ENCODE measurements at regions not wholly inside any gene's neighbourhood (a gene's known extent, or its start where the extent isn't known, plus 50 kb on each side); places are given as distances from the start of the nearest gene placed in this dataset.
"Not testable (repeated sequence)": the region's sequence is repeated elsewhere in the genome, so short reads cannot be mapped to it uniquely, and the experiment has no call there.

DNA sequence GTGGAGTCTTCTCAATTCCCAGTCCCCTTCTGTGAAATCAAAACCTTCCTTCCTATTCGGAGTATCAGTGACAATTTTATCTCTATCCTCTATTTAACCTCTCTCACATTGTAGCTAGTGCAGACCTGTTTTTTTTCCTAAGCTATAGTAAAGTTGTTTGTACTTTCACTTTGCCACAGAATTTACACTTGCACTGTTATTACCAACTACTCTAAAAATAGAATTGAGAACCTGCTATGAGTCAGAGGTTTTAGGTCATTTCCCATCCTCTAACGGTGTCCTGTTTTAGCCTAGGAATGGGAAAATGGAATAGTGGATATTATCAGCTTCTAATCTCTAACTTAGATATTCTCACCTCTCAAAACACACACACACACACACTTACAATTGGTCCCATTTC is 862.7 kb downstream of the NCAM2 start:
- DNase-seq = no peak

DNA sequence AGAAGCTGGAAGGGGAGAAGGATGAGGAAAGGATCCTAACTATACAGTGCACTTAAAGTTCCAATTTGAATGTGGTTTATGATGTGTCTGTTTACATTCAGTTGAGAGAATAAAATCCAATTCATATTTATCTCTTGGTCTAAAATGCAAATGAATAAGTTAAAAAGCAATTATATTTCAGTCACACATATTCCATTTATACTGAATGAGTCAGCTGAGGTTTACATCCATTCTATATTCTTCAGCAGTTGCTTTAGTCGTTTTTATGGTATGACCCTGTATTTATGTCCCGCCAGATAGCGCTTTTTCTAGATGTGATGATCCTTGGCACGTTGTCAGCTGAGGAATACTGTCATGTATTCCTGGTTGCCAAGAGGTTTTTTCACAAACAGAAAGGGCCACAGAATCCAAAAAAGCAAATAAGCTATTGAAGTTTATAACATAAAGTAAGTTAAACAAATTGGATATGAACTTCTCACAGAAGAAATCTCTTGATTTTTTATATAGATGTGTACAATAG is 866.2 kb downstream of the NCAM2 start:
- no peak for DNase-seq

DNA sequence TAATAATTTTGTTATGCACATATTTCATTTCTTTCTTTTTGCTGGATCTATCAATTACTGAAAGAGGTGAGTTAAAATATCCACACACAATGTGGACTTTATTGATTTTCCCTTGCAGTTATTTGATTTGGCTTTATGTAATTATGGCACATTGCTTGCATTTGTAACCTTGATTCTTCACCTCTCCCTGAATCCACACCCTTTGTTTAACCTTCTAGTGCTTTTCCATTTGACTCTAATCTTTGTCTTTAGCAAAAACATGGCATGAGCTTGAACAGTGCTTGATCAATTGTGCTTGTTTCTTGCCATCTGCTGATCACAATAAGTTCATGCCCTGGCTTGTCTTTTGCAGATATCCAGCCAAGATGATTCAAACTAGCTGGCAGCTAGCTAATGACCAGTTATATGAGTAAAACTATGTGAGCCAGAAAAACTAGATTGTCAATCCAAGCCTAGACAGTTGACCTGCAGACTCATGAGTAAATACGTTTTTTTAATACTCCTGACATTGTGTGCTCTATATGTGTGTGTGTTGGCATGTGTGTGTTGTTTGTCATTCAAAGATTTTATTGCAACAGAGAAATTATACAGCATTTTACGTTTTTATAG is 899.2 kb downstream of the NCAM2 start:
- DNase-seq = no peak

DNA sequence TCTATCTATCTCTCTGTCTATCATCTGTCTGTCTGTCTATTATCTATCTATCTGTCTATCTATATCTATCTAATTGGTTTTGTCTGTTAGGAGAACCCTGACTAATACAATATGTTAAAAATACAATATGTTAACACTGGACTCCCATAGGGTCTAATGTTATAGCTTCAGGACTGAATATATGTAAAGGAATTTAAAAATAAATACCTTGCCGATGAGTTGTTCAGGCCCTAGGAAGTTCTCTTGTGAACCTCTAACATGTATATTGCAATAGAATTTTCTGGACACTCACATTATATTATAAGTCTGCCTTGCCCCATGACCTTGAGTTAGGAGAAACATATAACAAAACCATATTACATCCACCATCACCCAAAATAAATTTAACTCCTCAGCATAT is 900.6 kb downstream of the NCAM2 start:
- DNase-seq = no peak

DNA sequence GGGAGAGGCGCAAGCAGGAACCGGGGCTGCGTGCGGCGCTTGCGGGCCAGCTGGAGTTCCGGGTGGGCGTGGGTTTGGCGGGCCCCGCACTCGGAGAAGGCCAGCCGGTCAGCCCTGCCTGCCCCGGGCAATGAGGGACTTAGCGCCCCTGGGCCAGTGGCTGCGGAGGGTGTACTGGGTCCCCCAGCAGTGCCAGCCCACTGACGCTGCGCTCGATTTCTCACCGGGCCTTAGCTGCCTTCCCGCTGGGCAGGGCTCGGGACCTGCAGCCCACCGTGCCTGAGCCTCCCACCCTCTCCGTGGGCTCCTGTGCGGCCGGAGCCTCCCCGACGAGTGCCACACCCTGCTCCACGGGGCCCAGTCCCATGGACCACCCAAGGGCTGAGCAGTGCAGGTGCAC is 904.2 kb downstream of the NCAM2 start:
- DNase-seq = not testable (repeated sequence)

DNA sequence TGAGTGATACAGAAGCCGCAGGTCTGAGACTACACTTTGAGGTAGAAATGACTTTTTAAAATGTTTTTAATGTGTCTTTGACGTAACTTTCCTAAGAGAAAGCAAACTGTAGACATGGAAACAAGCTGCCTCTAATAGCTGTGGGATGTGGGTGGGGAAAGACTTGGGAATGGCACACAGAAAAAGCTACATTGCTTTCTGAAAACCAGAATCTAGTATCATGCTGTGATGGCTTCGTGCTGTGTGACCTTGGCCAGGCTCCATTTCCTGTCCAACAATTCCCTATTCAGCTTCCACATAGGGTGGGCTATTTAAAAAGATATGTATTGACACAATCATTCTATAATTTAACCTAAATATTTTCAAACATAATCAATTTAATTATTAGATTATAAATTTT is 909.1 kb downstream of the NCAM2 start:
- DNase-seq = no peak

DNA sequence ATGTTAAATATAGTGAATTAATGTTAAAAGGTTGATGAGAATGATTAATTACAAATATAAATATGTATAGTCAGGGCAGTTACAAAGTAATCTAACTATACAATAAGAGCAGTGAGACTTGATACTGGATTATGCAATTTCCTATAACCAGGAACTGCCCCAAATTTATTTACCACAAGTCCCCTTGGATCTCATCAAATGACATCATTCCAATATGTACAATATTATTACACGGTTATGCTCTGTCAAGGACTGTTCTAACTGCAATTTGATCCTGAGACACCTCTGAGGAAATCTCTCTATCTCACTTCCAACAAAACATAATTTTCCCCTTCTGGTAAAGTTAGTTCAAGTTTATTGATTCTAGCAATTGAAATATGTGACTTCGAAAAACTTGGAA is 917.6 kb downstream of the NCAM2 start:
- DNase-seq = no peak

DNA sequence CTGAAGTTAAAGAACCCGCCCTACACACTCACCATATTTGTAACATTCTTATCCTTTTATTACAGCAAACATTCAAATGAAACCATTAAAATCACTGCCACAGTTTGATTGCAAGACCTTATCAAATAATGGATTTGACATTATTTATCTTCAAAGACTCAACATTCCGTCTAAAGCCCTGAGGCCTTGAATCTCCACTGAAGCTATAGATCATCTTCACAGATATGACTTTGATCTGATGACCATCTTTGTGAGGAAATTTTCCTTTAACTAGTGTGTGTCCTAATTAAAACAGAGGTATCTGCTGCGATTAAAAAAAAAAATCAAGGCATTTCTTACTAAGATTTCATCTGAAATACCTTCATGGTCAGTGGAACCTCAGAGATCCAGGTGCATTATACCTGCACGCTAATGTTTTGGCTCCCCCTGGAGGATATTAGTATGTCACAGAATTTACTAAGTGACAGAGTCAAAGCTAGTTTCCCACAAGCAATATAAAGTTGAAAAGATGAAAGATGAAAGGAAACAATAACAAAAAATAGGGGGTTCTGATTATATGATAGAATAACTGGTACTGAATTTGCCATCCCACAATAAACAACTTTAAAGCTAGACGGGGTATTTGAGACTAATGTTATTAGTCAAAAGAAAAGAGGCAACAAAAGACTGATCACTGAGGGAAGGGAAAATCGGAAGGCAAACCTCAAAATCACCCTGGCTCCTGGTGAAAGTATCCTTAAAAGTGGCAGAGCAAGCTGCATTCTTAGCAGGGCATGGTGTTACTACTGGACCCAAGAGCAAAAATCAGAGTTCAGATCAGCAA is 923.4 kb downstream of the NCAM2 start:
- DNase-seq = no peak

DNA sequence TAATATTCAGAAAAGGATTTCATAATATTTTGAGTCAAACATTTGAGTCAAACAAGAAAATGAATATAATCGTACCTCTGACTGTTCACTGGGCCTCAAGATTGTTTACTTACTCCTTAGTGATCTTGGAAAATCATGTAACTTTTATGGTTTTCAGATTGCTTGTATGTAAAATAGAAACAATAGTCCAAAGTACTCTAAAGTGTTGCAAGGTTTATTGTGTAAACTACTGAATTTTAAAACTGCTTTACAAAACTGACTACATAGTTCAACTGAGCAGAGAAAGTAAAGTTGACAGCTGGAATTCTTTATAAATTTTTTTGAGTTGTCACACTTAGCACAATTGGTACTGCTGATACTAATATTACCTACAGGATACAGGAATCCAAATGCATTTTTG is 931.0 kb downstream of the NCAM2 start:
- no peak for DNase-seq

DNA sequence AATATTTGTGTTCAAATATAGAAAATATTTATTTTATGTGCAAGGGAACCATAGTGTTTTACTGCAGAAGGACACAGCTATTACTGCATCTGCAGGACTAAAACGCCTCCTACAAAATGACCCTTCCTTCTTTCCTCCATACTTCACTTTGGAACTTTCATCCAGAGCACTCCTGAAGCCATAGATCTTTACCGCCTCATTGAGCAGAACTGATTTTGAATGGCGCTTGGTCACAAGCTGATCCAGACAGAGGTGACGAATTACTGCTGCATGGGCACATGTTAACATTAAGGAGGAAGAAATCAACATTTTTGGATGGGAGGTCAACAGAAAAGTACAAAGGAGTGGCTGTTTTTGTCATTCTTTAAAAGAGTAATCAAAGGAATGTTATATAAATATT is 931.6 kb downstream of the NCAM2 start:
- DNase-seq = no peak

DNA sequence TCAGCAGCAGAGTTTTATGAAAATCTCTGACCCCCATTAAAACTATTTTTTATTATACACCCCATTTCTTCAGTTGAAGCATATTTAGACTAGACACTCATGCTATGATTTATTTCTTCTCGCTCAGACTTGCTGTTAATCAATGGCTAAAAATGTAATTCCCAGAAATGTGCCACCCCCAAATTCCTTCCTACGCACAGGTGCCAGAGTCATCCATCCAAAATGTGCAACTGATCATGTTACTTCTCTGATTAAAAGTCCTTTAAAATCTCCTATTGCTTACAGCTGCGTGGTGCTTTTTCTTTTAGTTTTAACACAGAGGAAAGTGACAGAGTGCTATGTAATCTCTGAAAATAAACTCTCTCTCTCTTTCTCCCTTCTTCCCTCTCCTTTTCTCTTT is 954.4 kb downstream of the NCAM2 start:
- no peak for DNase-seq

DNA sequence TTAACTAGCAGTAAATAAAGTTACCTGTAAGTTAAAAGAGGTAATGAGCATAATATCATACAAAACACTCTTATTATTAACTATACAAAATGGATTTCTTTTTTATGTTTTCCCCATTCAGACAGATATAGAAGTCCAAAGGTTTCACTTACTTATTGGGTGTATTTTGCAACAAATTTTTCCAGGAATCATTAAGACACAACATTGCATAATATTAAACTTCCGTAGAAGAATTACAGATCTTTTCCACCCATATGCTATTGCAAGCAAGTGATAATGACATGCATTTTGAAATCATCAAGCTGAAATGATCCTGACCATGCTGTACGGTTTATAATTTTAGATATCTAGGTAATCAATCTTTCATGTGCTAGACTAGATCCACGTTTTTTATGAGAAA is 957.0 kb downstream of the NCAM2 start:
- DNase-seq = no peak

DNA sequence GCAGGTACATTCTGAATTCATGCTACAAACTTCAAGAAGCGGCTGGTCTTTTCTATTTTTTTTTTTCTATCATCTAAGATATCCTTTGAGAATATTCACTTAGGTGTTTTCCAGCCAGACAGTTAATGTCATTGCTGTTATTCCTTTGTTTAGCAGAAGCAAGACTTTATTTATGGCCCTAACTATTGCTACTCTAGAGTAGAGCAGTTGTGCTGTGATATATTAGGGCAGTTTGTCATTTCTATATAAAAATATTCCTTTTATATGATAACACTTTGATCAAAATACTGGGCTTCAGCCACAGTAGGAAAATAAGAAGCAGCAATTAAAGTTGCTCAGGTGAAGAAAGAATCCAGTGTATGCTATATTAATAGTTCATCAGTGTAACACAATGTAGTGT is 959.3 kb downstream of the NCAM2 start:
- DNase-seq = no peak

DNA sequence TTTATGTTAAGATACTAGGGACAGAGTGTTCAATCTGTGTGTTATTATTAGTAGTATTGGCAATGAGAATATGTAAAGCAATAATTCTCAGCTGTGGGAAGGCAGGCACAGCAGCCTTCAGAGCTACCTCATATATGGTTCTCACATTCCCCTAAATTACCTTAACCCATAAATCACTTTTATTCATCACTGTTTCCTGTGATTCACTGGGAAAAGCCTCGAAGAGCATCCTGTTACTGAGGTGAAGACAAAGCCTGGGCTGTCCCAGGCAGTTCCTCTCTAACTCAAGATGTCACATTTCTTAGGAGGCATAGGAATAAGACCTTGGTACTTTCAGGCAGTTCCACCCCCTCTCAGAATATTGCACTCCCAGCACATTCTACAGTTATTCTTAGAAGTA is 965.7 kb downstream of the NCAM2 start:
- DNase-seq = no peak

DNA sequence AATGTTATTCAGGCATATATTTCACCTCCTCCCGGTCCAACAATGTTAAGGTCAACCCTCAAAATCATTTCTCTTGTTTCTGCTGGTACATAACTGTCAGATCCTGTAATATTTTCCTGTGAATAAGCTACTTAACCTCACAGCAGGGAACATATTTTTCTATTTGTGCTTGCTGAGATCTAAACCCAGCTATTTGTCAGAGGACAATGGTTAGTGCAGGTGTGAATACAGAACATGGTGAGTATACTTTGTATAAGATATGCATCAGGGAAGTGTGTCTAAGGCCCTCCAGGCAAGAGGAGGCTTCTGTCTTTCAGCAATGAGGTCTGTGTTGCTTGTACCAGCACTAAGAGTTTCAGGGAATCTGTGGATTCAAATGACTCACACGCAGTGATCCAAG is 970.6 kb downstream of the NCAM2 start:
- no peak for DNase-seq

DNA sequence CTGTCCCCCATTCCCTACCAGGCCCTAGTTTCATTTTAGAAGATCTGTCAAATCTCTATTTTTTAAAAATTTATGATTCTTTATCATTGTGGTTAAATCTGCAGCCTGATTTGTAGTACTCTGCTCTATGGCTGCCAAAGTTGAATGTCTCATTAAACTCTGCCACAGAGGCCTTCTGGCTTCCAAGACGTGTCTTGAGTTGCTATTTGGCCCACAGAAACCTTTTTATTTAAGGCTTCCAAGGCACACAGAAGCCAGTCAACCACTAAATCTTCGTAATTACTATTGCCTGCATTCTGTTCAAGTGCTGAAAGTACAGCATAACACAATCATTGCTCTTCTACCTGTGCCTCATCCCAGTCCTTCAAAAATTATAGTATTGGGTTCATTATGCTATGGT is 971.0 kb downstream of the NCAM2 start:
- no peak for DNase-seq

DNA sequence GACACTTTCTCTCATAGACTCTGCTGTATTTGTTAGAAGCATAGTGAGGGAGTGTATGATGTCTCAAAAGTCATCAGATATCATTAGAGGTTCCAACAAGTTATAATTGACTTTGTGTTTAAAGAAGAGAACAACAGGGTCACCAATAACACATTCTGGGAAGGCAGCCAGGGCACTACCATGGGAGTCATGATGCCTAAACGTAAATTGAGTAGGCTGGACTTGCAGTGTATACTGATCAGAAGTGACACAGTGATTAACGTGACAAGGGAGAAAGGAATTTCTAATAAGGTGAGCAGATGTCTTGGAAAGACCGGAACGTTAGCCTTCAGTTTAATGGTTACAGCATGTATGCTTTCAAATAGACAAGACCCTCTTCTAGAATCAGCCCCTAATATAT is 973.2 kb downstream of the NCAM2 start:
- no peak for DNase-seq

DNA sequence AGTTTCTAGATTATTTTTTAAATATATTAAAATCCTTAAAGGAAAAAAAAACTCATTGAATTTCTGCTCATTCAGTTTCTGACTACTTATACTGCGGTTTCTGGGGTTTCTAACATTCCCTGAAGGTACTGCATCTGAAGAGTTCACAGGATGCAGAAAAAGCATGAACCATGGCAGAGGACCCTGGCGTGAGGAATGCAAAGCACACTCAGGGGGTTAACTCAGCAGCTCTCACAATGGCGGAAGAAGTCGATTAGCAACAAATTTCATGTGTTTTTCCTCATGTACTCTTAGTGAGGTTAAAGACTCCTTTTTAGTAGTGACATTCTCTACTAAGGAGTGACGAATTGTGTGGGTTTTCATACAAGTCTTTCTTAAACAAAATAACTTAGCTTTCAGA is 975.6 kb downstream of the NCAM2 start:
- DNase-seq = no peak

DNA sequence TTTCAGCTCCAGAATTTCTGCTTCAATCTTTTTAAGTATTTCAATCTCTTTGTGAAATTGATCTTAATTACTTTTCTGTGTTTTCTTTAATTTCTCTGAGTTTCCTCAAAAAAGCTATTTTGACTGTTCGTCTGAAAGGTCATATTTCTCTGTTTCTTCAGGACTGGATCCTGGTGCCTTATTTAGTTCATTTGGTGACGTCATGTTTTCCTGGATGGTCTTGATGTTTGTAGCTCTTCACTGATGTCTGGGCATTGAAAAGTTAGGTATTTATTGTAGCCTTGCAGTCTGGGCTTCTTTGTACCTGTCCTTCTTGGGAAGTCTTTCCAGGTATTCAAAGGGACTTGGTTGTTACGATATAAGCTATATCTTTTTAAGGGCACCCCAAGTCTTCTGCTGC is 998.7 kb downstream of the NCAM2 start:
- DNase-seq = no peak

DNA sequence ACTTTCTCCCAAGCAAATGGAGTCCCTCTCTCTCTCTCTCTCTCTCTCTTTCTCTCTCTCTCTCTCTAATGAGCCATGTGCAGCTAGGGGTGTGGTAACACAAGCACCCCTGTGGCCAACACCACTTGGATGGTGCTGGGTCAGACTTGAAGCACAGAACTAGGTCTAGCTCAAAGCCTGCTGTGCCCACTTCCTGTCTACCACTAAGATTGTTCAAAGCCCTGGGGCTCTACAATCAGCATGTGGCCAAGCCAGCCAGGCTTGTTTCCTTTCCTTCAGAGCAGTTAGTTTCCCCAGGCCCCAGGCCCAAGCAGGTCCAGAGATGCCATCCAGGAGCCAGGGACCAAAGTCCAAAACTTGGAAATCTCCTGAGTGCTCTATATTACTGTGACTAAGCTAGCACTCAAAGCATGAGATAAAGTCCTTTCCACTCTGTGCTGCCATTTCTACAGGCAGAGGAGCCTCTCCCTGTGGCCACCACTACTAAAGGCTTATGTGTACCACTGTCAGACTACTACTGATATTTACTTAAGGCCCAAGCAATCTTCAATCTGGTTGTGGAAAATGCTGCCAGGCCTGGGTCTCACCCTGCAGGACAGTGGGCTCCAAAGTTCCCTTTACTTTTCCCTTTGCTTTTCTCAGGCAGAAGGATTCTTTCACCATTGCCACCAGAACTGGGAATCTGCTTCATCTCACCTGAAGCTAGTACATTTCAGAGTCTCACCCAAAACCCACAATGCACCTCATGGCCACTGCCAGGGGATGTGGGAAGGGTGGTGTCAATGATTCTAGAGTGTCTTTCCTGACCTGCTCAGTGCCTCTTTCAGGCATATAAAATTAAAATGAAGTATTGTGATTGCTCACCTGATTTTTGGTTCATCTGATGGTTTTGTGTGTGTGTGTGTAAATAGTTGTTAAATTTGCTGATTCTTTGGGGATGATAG is 999.5 kb downstream of the NCAM2 start:
- DNase-seq = no peak

DNA sequence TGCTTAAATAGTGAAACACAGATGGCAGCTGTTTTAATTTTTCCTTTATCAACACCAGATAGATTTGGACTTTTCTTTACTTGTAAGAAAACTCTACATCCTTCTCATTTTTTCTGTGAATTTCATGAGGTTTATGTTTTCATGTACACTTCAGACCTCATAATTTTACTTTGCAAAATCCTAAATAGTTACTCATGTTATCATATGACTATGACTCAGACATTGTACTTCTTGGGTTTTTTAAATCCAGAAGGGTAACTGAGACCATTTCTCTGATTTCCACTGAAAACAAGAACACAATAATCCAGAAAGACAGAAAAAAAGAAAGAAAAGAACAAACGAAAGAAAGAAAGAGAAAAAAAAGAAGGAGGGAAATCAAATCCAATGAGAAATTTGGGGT is 1021.6 kb downstream of the NCAM2 start:
- no peak for DNase-seq

DNA sequence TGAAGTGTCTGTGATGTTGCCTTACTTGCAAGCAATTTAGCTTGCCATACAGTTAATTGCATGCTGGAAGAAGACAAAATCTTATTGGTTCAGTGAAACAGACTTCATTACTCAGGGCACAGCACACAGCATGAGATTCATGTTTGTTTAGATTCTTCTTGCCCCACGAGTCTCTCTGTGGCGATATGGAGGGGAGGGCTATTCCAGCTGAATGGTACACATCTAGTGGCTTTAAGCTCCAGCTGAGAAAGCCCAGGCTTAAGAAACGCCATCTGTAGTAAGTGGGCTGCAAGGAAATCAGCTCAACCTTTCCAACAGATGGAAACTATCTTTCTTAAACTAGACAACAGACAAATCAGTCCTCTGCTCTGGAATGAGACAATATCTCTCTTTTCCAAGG is 1022.0 kb downstream of the NCAM2 start:
- DNase-seq = no peak

DNA sequence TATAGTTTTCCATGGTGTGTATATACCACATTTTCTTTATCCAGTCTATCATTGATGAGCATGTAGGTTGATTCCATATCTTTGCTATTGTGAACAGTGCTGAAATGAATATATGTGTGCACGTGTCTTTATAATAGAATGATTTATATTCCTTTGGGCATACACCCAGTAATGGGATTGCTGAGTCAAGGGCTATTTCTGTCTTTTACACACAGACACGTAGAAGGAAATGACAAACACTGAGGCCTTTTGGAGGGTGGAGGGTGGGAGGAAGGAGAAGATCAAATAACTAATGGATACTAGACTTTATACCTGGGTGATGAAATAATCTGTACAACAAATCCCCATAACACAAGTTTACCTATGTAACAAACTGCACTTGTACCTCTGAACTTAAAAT is 1025.7 kb downstream of the NCAM2 start:
- not testable (repeated sequence) for DNase-seq

DNA sequence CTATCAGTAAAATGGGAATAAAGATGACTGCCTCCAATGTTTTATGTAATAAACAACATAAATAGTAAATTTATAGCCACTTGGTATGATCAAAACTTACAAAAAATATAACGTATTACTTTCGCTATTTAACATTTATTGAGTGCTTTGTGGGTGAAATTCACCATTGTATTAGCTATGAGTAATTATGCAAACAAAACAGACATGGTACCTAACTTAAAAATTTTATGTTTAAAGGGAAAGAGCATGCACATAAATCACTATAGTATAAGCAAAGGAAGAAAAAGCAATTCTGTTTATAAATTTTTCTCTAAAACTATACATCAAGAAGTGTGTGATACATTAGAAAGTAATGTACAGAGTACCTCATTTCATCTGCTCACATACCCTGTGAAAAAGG is 1046.2 kb downstream of the NCAM2 start:
- no peak for DNase-seq
